Stomach (tissue), 8 donors: ENCODE measurements at regions not wholly inside any gene's neighbourhood (a gene's known extent, or its start where the extent isn't known, plus 50 kb on each side); places are given as distances from the start of the nearest gene placed in this dataset.
"Not testable (repeated sequence)": the region's sequence is repeated elsewhere in the genome, so short reads cannot be mapped to it uniquely, and the experiment has no call there.

Experiments
- DNase-seq, 2 donors: peaks; one replicate each; pipeline versions ENCODE4 v3.0.0 to v3.0.0-alpha.2; 2013 to 2019
- H3K27ac ChIP-seq, 5 donors: fragments of 200-600 bp in 4 of 5; sonication (generic) in 4 of 5; one replicate each; pipeline ENCODE4 v1.5.1; 2013 to 2019; ENCODE audit warnings: mild to moderate bottlenecking in 1 of 5, moderate library complexity in 1 of 5
- H3K27me3 ChIP-seq, 3 donors: fragments of 200-600 bp; sonication (generic); one replicate each; pipeline ENCODE4 v1.5.1; 2017 to 2019; ENCODE audit warnings: mixed run types in 1 of 3
- H3K36me3 ChIP-seq, 4 donors: fragments of 200-600 bp; sonication (generic); 1 replicate in 3 of 4; 2 replicates in 1 of 4; pipeline ENCODE4 v1.5.1; 2016 to 2019
- H3K4me1 ChIP-seq, 4 donors: fragments of 200-600 bp; sonication (generic); one replicate each; pipeline ENCODE4 v1.5.1; 2016 to 2019
- H3K4me3 ChIP-seq, 4 donors: fragments of 200-600 bp; sonication (generic) in 3 of 4; one replicate each; pipeline ENCODE4 v1.5.1; 2016 to 2019; ENCODE audit warnings: mild to moderate bottlenecking in 1 of 4
- H3K9me3 ChIP-seq, 4 donors: fragments of 200-600 bp; sonication (generic); one replicate each; pipeline ENCODE4 v1.5.1; 2016 to 2019
- EP300 ChIP-seq: sonication (generic); formaldehyde crosslinking; IDR thresholded peaks from one replicate; pipeline ENCODE4 v1.6.1; 2017; ENCODE audit warnings: antibody characterized with exemption
- POLR2A ChIP-seq, 4 donors: fragments of 450-650 bp; IDR thresholded peaks; one replicate each; pipeline ENCODE4 v1.6.1; 2016; ENCODE audit warnings: antibody characterized with exemption in 4 of 4, control low read depth in 2 of 4, mild to moderate bottlenecking in 1 of 4, moderate library complexity in 1 of 4
- POLR2AphosphoS5 ChIP-seq, 3 donors: sonication (generic); formaldehyde crosslinking; IDR thresholded peaks; one replicate each; pipeline ENCODE4 v1.6.1; 2016; ENCODE audit warnings: antibody characterized with exemption in 3 of 3
- WGBS, 5 donors: extraction: QIAGEN DNeasy Blood & Tissue Kit in 3 of 5; methylation state at CpG; one replicate each; pipeline versions ENCODE4 v1.1.5 to v1.1.7; 2013 to 2018; 5-methylcytosine and 5-hydroxymethylcytosine counted together
- intact Hi-C: fragments of 100-400 bp; cut with DNase I; formaldehyde crosslinking; loops from one replicate; pipeline ENCODE4 v1.15.1; 2023; ENCODE audit warnings: low total_unique reads
- TF ChIP-seq, protein P1 (sequence below), 7 experiments: fragments of 450-650 bp in 4 of 7; fragments of 200-600 bp in 3 of 7; sonication (generic) in 3 of 7; IDR thresholded peaks; one replicate each; pipeline ENCODE4 v1.5.1; 2016 to 2019; ENCODE audit warnings: antibody characterized with exemption in 7 of 7, control low read depth in 2 of 7, mild to moderate bottlenecking in 1 of 7
- donor health status: healthy with polysubstance abuse.
- donor health status: Bipolar disorder and iron deficiency.
- donor health status: healthy.

- TF ChIP-seq EP300 (no peak), POLR2AphosphoS5 (IDR thresholded peaks at IDR 0.05) (no peak), POLR2A (IDR thresholded peaks at IDR 0.05) (no peak)
- TF ChIP-seq, protein P1, sequence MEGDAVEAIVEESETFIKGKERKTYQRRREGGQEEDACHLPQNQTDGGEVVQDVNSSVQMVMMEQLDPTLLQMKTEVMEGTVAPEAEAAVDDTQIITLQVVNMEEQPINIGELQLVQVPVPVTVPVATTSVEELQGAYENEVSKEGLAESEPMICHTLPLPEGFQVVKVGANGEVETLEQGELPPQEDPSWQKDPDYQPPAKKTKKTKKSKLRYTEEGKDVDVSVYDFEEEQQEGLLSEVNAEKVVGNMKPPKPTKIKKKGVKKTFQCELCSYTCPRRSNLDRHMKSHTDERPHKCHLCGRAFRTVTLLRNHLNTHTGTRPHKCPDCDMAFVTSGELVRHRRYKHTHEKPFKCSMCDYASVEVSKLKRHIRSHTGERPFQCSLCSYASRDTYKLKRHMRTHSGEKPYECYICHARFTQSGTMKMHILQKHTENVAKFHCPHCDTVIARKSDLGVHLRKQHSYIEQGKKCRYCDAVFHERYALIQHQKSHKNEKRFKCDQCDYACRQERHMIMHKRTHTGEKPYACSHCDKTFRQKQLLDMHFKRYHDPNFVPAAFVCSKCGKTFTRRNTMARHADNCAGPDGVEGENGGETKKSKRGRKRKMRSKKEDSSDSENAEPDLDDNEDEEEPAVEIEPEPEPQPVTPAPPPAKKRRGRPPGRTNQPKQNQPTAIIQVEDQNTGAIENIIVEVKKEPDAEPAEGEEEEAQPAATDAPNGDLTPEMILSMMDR (IDR thresholded peaks at IDR 0.05) = no peak
- intact Hi-C loops = no loop called here
- DNase-seq = no peak
- no peaks in the 10 kb centered on the region for H3K36me3 ChIP-seq
- H3K9me3 ChIP-seq = no peaks in the 10 kb centered on the region
- H3K27ac ChIP-seq = no peak overlapping the region
- H3K4me1 ChIP-seq = peaks cover 0 to 6% (median 2%) of the 10 kb centered on the region in 4 donors
- no peak overlapping the region for H3K4me3 ChIP-seq
- 80 to 100% (median 94%) methylated on average over 1 of the region's 1 CpG for WGBS, 5 donors
- H3K27me3 ChIP-seq = no peaks in the 10 kb centered on the region
These were observed 257.5 kb downstream of the KTN1 start for GRCh38 chr14:55837467-55837866.

- Histone ChIP-seq H3K27me3 (no peaks in the 10 kb centered on the region), H3K4me1 (no peaks in the 10 kb centered on the region), H3K27ac (no peak overlapping the region), H3K36me3 (no peaks in the 10 kb centered on the region), H3K9me3 (no peaks in the 10 kb centered on the region), H3K4me3 (no peak overlapping the region)
- 61 to 82% (median 74%) methylated on average over 3 of the region's 3 CpGs for WGBS, 5 donors
- TF ChIP-seq POLR2A (IDR thresholded peaks at IDR 0.05) (no peak), POLR2AphosphoS5 (IDR thresholded peaks at IDR 0.05) (no peak), EP300 (no peak)
- TF ChIP-seq, protein P1 (IDR thresholded peaks at IDR 0.05) = no peak
- no peak for DNase-seq
- intact Hi-C loops = no loop called here
These were observed 258.6 kb downstream of the KTN1 start for GRCh38 chr14:55838529-55839052.

- H3K4me3 ChIP-seq, intact Hi-C loops, H3K9me3 ChIP-seq, DNase-seq, H3K36me3 ChIP-seq, H3K4me1 ChIP-seq, H3K27ac ChIP-seq, H3K27me3 ChIP-seq: not testable (repeated sequence)
- 90 to 100% (median 95%) methylated on average over 17 to 41 of the region's 41 CpGs for WGBS, 5 donors
These were observed 259.4 kb downstream of the KTN1 start for GRCh38 chr14:55839301-55839947.

DNA sequence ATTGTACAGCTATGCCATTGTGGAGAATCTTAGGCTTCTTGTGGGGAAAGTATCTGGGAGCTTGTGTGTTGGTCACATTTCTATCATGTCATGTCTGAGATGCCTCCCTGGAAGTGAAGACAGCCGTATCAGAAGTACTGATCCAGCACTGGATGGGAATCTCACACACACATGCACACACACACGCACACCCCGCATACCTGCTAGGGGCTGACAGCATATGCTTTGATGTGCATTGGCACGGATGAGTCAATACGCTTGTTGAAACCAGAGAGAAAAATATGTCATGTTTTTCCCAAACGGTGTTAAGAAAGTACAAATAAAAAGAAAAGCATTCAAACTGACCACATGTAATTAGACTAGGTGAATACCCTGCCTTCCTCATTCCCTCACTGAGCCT lies 260.8 kb downstream of the KTN1 start:
- TF ChIP-seq POLR2AphosphoS5 (IDR thresholded peaks at IDR 0.05) (no peak), EP300 (no peak), POLR2A (IDR thresholded peaks at IDR 0.05) (no peak)
- TF ChIP-seq, protein P1 (IDR thresholded peaks at IDR 0.05) = no peak
- Histone ChIP-seq H3K36me3 (no peaks in the 10 kb centered on the region), H3K4me3 (no peak overlapping the region), H3K9me3 (no peaks in the 10 kb centered on the region), H3K27ac (no peak overlapping the region), H3K27me3 (no peaks in the 10 kb centered on the region), H3K4me1 (no peaks in the 10 kb centered on the region)
- 87 to 93% (median 92%) methylated on average over 6 of the region's 6 CpGs for WGBS, 5 donors
- DNase-seq = no peak
- intact Hi-C loops = no loop called here

GRCh38 chr14:55841625-55842024 lies 261.6 kb downstream of the KTN1 start:
- Histone ChIP-seq H3K4me1 (no peaks in the 10 kb centered on the region), H3K36me3 (no peaks in the 10 kb centered on the region), H3K9me3 (no peaks in the 10 kb centered on the region), H3K4me3 (no peak overlapping the region), H3K27me3 (no peaks in the 10 kb centered on the region), H3K27ac (no peak overlapping the region)
- intact Hi-C loops = no loop called here
- TF ChIP-seq POLR2AphosphoS5 (IDR thresholded peaks at IDR 0.05) = no peak
- TF ChIP-seq, protein P1 (IDR thresholded peaks at IDR 0.05) = no peak
- no peak for TF ChIP-seq EP300
- no peak for TF ChIP-seq POLR2A (IDR thresholded peaks at IDR 0.05)
- 80 to 95% (median 85%) methylated on average over 6 of the region's 6 CpGs for WGBS, 5 donors
- no peak for DNase-seq
